NCI-H524 (cell line): ENCODE measurements at regions not wholly inside any gene's neighbourhood (a gene's known extent, or its start where the extent isn't known, plus 50 kb on each side); places are given as distances from the start of the nearest gene placed in this dataset.
"Not testable (repeated sequence)": the region's sequence is repeated elsewhere in the genome, so short reads cannot be mapped to it uniquely, and the experiment has no call there.

Experiments used
- DNase-seq, 2 experiments: peaks; one replicate each; lab custom pipeline; 2025; lab: John Stamatoyannopoulos, UW

- no peak for DNase-seq
These were observed 425.4 kb downstream of the RPS24 start for GRCh38 chr10:78458983-78459638.

- no peak for DNase-seq
These were observed 426.0 kb downstream of the RPS24 start for GRCh38 chr10:78459639-78460037.

- DNase-seq, result no peak
These were observed 426.5 kb downstream of the RPS24 start for GRCh38 chr10:78460204-78460603.

- DNase-seq, result no peak
These were observed 427.7 kb downstream of the RPS24 start for GRCh38 chr10:78461333-78461732.

- no peak for DNase-seq
These were observed 428.5 kb downstream of the RPS24 start for GRCh38 chr10:78462176-78462575.

GRCh38 chr10:78462726-78463228 is 429.1 kb downstream of the RPS24 start:
- no peak for DNase-seq

GRCh38 chr10:78464118-78464855 is 430.6 kb downstream of the RPS24 start:
- DNase-seq, result no peak

- DNase-seq, result no peak
These were observed 431.2 kb downstream of the RPS24 start for GRCh38 chr10:78464856-78465267.

GRCh38 chr10:78465431-78465830 is 431.8 kb downstream of the RPS24 start:
- DNase-seq, result no peak

GRCh38 chr10:78467496-78468106 is 433.9 kb downstream of the RPS24 start:
- DNase-seq, result peak; percentile 9 to 68

GRCh38 chr10:78468731-78469130 is 435.1 kb downstream of the RPS24 start:
- DNase-seq, result not testable (repeated sequence)

- no peak for DNase-seq
These were observed 436.8 kb downstream of the RPS24 start for GRCh38 chr10:78470267-78471103.

- no peak for DNase-seq
These were observed 437.7 kb downstream of the RPS24 start for GRCh38 chr10:78471326-78471722.

- DNase-seq, result no peak
These were observed 438.3 kb downstream of the RPS24 start for GRCh38 chr10:78471723-78472550.

GRCh38 chr10:78472551-78472890 is 438.9 kb downstream of the RPS24 start:
- no peak for DNase-seq

- DNase-seq, result no peak
These were observed 439.3 kb downstream of the RPS24 start for GRCh38 chr10:78473006-78473405.

GRCh38 chr10:78474743-78475142 is 441.1 kb downstream of the RPS24 start:
- no peak for DNase-seq

- no peak for DNase-seq
These were observed 441.8 kb downstream of the RPS24 start for GRCh38 chr10:78475437-78475836.

- no peak for DNase-seq
These were observed 442.5 kb downstream of the RPS24 start for GRCh38 chr10:78476156-78476555.

GRCh38 chr10:78476844-78477243 is 443.2 kb downstream of the RPS24 start:
- no peak for DNase-seq

GRCh38 chr10:78478919-78479318 is 445.3 kb downstream of the RPS24 start:
- DNase-seq, result no peak
